ENCODE measurements at regions not wholly inside any gene's neighbourhood (a gene's known extent, or its start where the extent isn't known, plus 50 kb on each side); places are given as distances from the start of the nearest gene placed in this dataset.

- peaks cover 3% of the 10 kb centered on the region for H3K4me1 ChIP-seq (ENCODE audit: low read depth)
- intact Hi-C loops (cut with DNase I, micrococcal nuclease): no loop called here
- no peak for DNase-seq
- TF ChIP-seq CTCF (IDR thresholded peaks at IDR 0.05): no peak
- no peaks in the 10 kb centered on the region for H3K36me3 ChIP-seq (ENCODE audit: low read depth)
- no peak overlapping the region for H3K4me3 ChIP-seq
- H3K9me3 ChIP-seq: no peaks in the 10 kb centered on the region
- no peak for ATAC-seq
Measured at GRCh38 chr10:131724169-131724545, 176.7 kb upstream of the PPP2R2D start.

GRCh38 chr10:131724891-131725580, 175.8 kb upstream of the PPP2R2D start:
- Histone ChIP-seq H3K4me1 (ENCODE audit: low read depth) (peaks cover 3% of the 10 kb centered on the region), H3K4me3 (no peak overlapping the region), H3K9me3 (no peaks in the 10 kb centered on the region), H3K36me3 (ENCODE audit: low read depth) (no peaks in the 10 kb centered on the region)
- intact Hi-C loops (cut with DNase I, micrococcal nuclease): no loop called here
- no peak for TF ChIP-seq CTCF (IDR thresholded peaks at IDR 0.05)
- DNase-seq (no peak), ATAC-seq (no peak)

DNA sequence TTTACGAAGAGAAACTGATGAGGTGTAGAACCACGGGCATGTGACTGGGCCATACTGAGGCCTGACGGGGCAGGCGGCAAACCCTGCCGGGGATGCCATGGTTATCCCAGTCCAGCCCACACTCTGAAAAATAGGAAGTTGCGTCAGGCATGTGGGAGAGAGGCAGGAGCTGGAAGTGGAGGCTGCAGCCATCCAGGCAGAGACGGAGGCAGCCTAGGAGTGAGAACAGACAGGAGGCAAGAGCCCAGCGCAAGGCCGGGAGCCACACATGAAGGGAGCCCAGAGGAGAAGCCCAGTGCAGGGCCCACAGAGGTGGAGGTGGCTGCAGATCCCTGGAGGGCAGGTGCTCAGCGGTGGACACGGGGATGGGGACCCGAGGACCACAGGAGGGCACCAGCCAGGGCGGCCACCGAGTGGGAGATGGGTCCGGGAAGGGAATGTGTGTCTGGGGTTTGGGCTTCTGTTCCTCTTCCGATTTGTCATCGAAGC, 175.2 kb upstream of the PPP2R2D start:
- no peaks in the 10 kb centered on the region for H3K36me3 ChIP-seq (ENCODE audit: low read depth)
- no peaks in the 10 kb centered on the region for H3K9me3 ChIP-seq
- intact Hi-C loops (cut with DNase I, micrococcal nuclease): no loop called here
- no peak for ATAC-seq
- DNase-seq: no peak
- no peak overlapping the region for H3K4me3 ChIP-seq
- TF ChIP-seq CTCF (IDR thresholded peaks at IDR 0.05): no peak
- H3K4me1 ChIP-seq (ENCODE audit: low read depth): peaks cover 3% of the 10 kb centered on the region

DNA sequence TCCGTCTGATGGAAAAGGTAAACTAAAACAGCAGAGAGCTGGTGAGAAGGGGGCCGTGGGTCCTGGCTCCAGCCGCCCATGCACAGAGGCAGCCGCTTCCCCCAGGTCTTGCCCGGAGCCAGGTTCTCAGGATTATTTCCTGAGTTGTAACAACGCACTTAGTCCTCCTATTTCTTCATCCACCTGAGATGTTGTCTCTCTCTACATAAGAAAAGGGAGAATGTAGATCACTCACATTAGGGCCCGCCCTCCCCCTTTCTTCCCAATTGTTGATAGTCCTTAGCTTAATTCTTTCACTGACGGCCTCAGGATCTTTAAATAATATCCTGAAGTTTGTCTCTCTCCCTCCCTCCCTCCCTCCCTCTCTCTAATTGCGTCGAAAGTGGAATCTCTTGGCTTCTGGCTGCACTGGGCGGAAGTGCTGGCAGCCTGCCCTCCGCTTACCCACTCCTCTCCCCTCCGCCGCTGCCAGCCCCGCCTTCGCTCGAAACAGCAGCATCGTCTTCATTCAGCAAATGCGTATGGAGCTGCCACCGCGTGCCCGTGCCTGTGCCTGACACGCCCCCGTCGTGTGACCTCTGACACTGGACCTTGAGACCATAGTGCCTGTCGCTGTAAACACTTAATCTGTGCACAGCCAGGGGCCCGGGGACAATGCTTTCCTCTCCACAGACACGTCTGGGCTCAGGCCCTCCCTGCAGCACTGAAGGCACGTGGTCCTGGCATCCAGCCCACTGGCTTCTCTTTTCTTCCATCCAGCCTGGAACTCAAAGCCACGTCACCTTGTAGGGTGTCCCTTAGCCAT, 174.5 kb upstream of the PPP2R2D start:
- no peak overlapping the region for H3K4me3 ChIP-seq
- peaks cover 3% of the 10 kb centered on the region for H3K4me1 ChIP-seq (ENCODE audit: low read depth)
- peak; percentile 19 for ATAC-seq
- H3K9me3 ChIP-seq: no peaks in the 10 kb centered on the region
- intact Hi-C loops (cut with DNase I, micrococcal nuclease): no loop called here
- TF ChIP-seq CTCF (IDR thresholded peaks at IDR 0.05): no peak
- DNase-seq: peak in 1 of 3 donors; percentile 29
- no peaks in the 10 kb centered on the region for H3K36me3 ChIP-seq (ENCODE audit: low read depth)

DNA sequence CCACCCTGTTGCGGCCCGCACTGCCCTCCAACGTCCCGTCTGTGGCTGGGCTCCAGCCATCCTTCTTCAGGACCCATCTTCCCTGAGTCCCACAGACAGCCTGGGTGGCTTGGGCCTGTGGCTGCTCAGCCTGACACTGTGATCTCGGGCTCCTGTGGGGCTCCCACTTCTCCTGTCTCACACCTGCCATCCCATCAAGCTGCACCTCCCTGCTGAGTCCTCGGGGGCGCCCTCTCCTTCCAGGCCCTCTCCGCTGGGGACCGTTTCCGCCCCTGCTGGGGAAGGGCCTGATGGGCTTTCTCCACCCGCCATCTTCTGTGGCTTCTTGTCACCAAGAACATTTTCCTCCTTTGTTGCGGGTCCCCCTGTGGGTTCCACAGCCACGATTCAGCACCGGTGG, 173.8 kb upstream of the PPP2R2D start:
- no peaks in the 10 kb centered on the region for H3K36me3 ChIP-seq (ENCODE audit: low read depth)
- ATAC-seq (no peak), DNase-seq (no peak)
- H3K4me1 ChIP-seq (ENCODE audit: low read depth): peaks cover 3% of the 10 kb centered on the region
- H3K9me3 ChIP-seq: no peaks in the 10 kb centered on the region
- H3K4me3 ChIP-seq: no peak overlapping the region
- no peak for TF ChIP-seq CTCF (IDR thresholded peaks at IDR 0.05)
- intact Hi-C loops (cut with DNase I, micrococcal nuclease): no loop called here

Measured in mucosa of descending colon (tissue), 3 donors.